Stimulated activated effector memory CD8-positive, alpha-beta T cell treated with anti-CD3 and anti-CD28 coated beads, Interleukin-12 subunit alpha, Interleukin-12 subunit beta, amount 100 ng/mL, for 72 hours (primary cell): ENCODE measurements at regions not wholly inside any gene's neighbourhood (a gene's known extent, or its start where the extent isn't known, plus 50 kb on each side); places are given as distances from the start of the nearest gene placed in this dataset.
"Not testable (repeated sequence)": the region's sequence is repeated elsewhere in the genome, so short reads cannot be mapped to it uniquely, and the experiment has no call there.

Experiments used
- ATAC-seq: fragments of 150-1000 bp; cut with Tn5 transposase; 2 replicates; pipeline ENCODE4 v1.10.0; 2021
- DNase-seq, 2 donors: peaks; one replicate each; pipeline ENCODE4 v3.0.0; 2021 to 2022; ENCODE audit warnings: low spot score in 2 of 2
- H3K27ac Mint-ChIP-seq: one replicate; pipeline ENCODE4 v1.8.0; 2022; ENCODE audit warnings: mild to moderate bottlenecking, mixed read lengths
- H3K36me3 Mint-ChIP-seq: one replicate; pipeline ENCODE4 v1.8.0; 2022; ENCODE audit warnings: mild to moderate bottlenecking, mixed read lengths
- H3K4me1 Mint-ChIP-seq: one replicate; pipeline ENCODE4 v1.8.0; 2022; ENCODE audit warnings: mixed read lengths
- H3K4me3 Mint-ChIP-seq: one replicate; pipeline ENCODE4 v1.8.0; 2022; ENCODE audit warnings: mild to moderate bottlenecking, mixed read lengths
- H3K9me3 Mint-ChIP-seq: one replicate; pipeline ENCODE4 v1.8.0; 2022; ENCODE audit warnings: mixed read lengths

- no peaks in the 10 kb centered on the region for H3K36me3 Mint-ChIP-seq
- H3K9me3 Mint-ChIP-seq: peaks cover 9% of the 10 kb centered on the region
- ATAC-seq: no peak
- H3K27ac Mint-ChIP-seq: no peak overlapping the region
- no peak for DNase-seq
- no peaks in the 10 kb centered on the region for H3K4me1 Mint-ChIP-seq
- no peak overlapping the region for H3K4me3 Mint-ChIP-seq
Observed at GRCh38 chr4:144799486-144799885, 153.5 kb downstream of the HHIP start.

GRCh38 chr4:144801731-144802130 lies 155.8 kb downstream of the HHIP start:
- Mint-ChIP-seq H3K4me3 (no peak overlapping the region), H3K9me3 (peaks cover 9% of the 10 kb centered on the region), H3K36me3 (no peaks in the 10 kb centered on the region), H3K4me1 (no peaks in the 10 kb centered on the region), H3K27ac (no peak overlapping the region)
- ATAC-seq (no peak), DNase-seq (no peak)

- Mint-ChIP-seq H3K4me1 (no peaks in the 10 kb centered on the region), H3K9me3 (peaks cover 17% of the 10 kb centered on the region), H3K4me3 (no peak overlapping the region), H3K36me3 (no peaks in the 10 kb centered on the region), H3K27ac (no peak overlapping the region)
- DNase-seq (no peak), ATAC-seq (no peak)
Observed at GRCh38 chr4:144808034-144808433, 162.1 kb downstream of the HHIP start.

GRCh38 chr4:144809056-144809640 lies 163.2 kb downstream of the HHIP start:
- no peak overlapping the region for H3K27ac Mint-ChIP-seq
- H3K4me3 Mint-ChIP-seq: no peak overlapping the region
- no peaks in the 10 kb centered on the region for H3K4me1 Mint-ChIP-seq
- DNase-seq (no peak), ATAC-seq (no peak)
- H3K36me3 Mint-ChIP-seq: no peaks in the 10 kb centered on the region
- peaks cover 17% of the 10 kb centered on the region for H3K9me3 Mint-ChIP-seq

GRCh38 chr4:144816668-144817067 lies 170.7 kb downstream of the HHIP start:
- no peak for ATAC-seq

GRCh38 chr4:144817081-144817480 lies 171.1 kb downstream of the HHIP start:
- Mint-ChIP-seq H3K9me3 (no peaks in the 10 kb centered on the region), H3K36me3 (no peaks in the 10 kb centered on the region), H3K4me1 (no peaks in the 10 kb centered on the region), H3K27ac (no peak overlapping the region), H3K4me3 (no peak overlapping the region)
- DNase-seq (no peak), ATAC-seq (no peak)

More at GRCh38 chr4:144816668-144817067, 170.7 kb downstream of the HHIP start:
- no peaks in the 10 kb centered on the region for H3K36me3 Mint-ChIP-seq
- no peak overlapping the region for H3K4me3 Mint-ChIP-seq
- no peaks in the 10 kb centered on the region for H3K4me1 Mint-ChIP-seq
- no peak for DNase-seq
- H3K9me3 Mint-ChIP-seq: no peaks in the 10 kb centered on the region
- no peak overlapping the region for H3K27ac Mint-ChIP-seq

GRCh38 chr4:144818136-144818535 lies 172.2 kb downstream of the HHIP start:
- Mint-ChIP-seq H3K36me3 (no peaks in the 10 kb centered on the region), H3K4me3 (no peak overlapping the region), H3K9me3 (peaks cover 2% of the 10 kb centered on the region), H3K27ac (no peak overlapping the region), H3K4me1 (no peaks in the 10 kb centered on the region)
- ATAC-seq: peak; percentile 19
- DNase-seq: no peak

GRCh38 chr4:144819591-144819990 lies 173.6 kb downstream of the HHIP start:
- ATAC-seq (no peak), DNase-seq (no peak)
- no peaks in the 10 kb centered on the region for H3K36me3 Mint-ChIP-seq
- no peaks in the 10 kb centered on the region for H3K4me1 Mint-ChIP-seq
- H3K27ac Mint-ChIP-seq: no peak overlapping the region
- H3K9me3 Mint-ChIP-seq: peaks cover 2% of the 10 kb centered on the region
- H3K4me3 Mint-ChIP-seq: no peak overlapping the region

- H3K4me3 Mint-ChIP-seq: no peak overlapping the region
- DNase-seq: no peak
- no peaks in the 10 kb centered on the region for H3K36me3 Mint-ChIP-seq
- H3K9me3 Mint-ChIP-seq: peaks cover 2% of the 10 kb centered on the region
- H3K27ac Mint-ChIP-seq: no peak overlapping the region
- no peaks in the 10 kb centered on the region for H3K4me1 Mint-ChIP-seq
- no peak for ATAC-seq
Observed at GRCh38 chr4:144820011-144820727, 174.2 kb downstream of the HHIP start.

- no peak for DNase-seq
- H3K9me3 Mint-ChIP-seq: peaks cover 2% of the 10 kb centered on the region
- H3K4me3 Mint-ChIP-seq: no peak overlapping the region
- ATAC-seq: no peak
- no peak overlapping the region for H3K27ac Mint-ChIP-seq
- no peaks in the 10 kb centered on the region for H3K4me1 Mint-ChIP-seq
- no peaks in the 10 kb centered on the region for H3K36me3 Mint-ChIP-seq
Observed at GRCh38 chr4:144820728-144821085, 174.8 kb downstream of the HHIP start.

GRCh38 chr4:144831971-144832370 lies 186.0 kb downstream of the HHIP start:
- Mint-ChIP-seq H3K36me3 (no peaks in the 10 kb centered on the region), H3K27ac (no peak overlapping the region), H3K9me3 (no peaks in the 10 kb centered on the region), H3K4me3 (no peak overlapping the region), H3K4me1 (no peaks in the 10 kb centered on the region)
- ATAC-seq (no peak), DNase-seq (no peak)

- H3K27ac Mint-ChIP-seq: no peak overlapping the region
Observed at GRCh38 chr4:144845411-144845810, 199.5 kb downstream of the HHIP start.

GRCh38 chr4:144851948-144852347 lies 206.0 kb downstream of the HHIP start:
- no peaks in the 10 kb centered on the region for H3K36me3 Mint-ChIP-seq
- H3K4me3 Mint-ChIP-seq: no peak overlapping the region
- no peaks in the 10 kb centered on the region for H3K4me1 Mint-ChIP-seq
- no peak overlapping the region for H3K27ac Mint-ChIP-seq
- DNase-seq (no peak), ATAC-seq (no peak)
- H3K9me3 Mint-ChIP-seq: peaks cover 5% of the 10 kb centered on the region

More at GRCh38 chr4:144845411-144845810, 199.5 kb downstream of the HHIP start:
- no peak for DNase-seq
- no peak overlapping the region for H3K4me3 Mint-ChIP-seq
- peaks cover 12% of the 10 kb centered on the region for H3K9me3 Mint-ChIP-seq
- no peaks in the 10 kb centered on the region for H3K36me3 Mint-ChIP-seq
- H3K4me1 Mint-ChIP-seq: no peaks in the 10 kb centered on the region
- no peak for ATAC-seq

- no peak overlapping the region for H3K27ac Mint-ChIP-seq
- H3K36me3 Mint-ChIP-seq: no peaks in the 10 kb centered on the region
- H3K9me3 Mint-ChIP-seq: peaks cover 6% of the 10 kb centered on the region
- no peak overlapping the region for H3K4me3 Mint-ChIP-seq
- ATAC-seq: no peak
- no peak for DNase-seq
- no peaks in the 10 kb centered on the region for H3K4me1 Mint-ChIP-seq
Observed at GRCh38 chr4:144861471-144861870, 215.5 kb downstream of the HHIP start.

- ATAC-seq: no peak
Observed at GRCh38 chr4:144862210-144862609, 216.3 kb downstream of the HHIP start.

GRCh38 chr4:144864891-144865290 lies 218.9 kb downstream of the HHIP start:
- ATAC-seq, H3K4me1 Mint-ChIP-seq, DNase-seq, H3K36me3 Mint-ChIP-seq, H3K4me3 Mint-ChIP-seq, H3K9me3 Mint-ChIP-seq, H3K27ac Mint-ChIP-seq: not testable (repeated sequence)

More at GRCh38 chr4:144862210-144862609, 216.3 kb downstream of the HHIP start:
- no peaks in the 10 kb centered on the region for H3K36me3 Mint-ChIP-seq
- H3K9me3 Mint-ChIP-seq: peaks cover 9% of the 10 kb centered on the region
- H3K4me3 Mint-ChIP-seq: no peak overlapping the region
- H3K4me1 Mint-ChIP-seq: no peaks in the 10 kb centered on the region
- no peak overlapping the region for H3K27ac Mint-ChIP-seq
- no peak for DNase-seq
